MM.1S (cell line): ENCODE measurements at regions not wholly inside any gene's neighbourhood (a gene's known extent, or its start where the extent isn't known, plus 50 kb on each side); places are given as distances from the start of the nearest gene placed in this dataset.

Source experiments
- EZH2 ChIP-seq: fragments of 300-600 bp; sonication (generic); optimal IDR thresholded peaks from 2 replicates; pipeline ENCODE3; 2017; ENCODE audit warnings: low read depth, mild to moderate bottlenecking, antibody characterized with exemption, low read length, mixed read lengths
- EZH2phosphoT487 ChIP-seq: fragments of 300-600 bp; sonication (generic); IDR thresholded peaks from 2 replicates; pipeline ENCODE4 v1.6.1; 2018; ENCODE audit warnings: antibody characterized with exemption, low read length
- TF ChIP-seq, protein P1 (sequence below): fragments of 300-600 bp; sonication (generic); IDR thresholded peaks from 2 replicates; pipeline ENCODE4 v1.5.1; 2016; ENCODE audit warnings: antibody characterized with exemption, low read length, mixed read lengths

DNA sequence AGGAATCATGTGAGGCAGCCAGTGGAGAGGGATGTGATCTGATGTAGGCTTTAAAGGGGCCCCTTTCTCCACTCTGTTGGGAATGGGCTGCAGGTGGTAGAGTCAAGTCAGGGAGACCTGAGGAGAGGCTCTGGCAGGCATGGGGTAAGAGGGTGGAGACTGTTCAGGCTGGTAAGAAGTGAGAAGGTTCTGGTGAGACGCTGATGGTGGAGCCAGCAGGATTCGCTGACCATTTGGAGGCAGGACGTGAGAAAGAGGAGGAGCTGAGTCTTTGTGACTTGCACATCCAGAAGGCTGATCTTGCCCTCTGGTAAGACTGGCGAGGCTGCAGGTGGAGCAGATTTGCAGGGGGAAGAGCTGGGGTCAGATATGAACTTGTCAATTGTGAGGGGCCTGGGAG, 248.0 kb downstream of the NSG2 start:
- TF ChIP-seq, protein P1, sequence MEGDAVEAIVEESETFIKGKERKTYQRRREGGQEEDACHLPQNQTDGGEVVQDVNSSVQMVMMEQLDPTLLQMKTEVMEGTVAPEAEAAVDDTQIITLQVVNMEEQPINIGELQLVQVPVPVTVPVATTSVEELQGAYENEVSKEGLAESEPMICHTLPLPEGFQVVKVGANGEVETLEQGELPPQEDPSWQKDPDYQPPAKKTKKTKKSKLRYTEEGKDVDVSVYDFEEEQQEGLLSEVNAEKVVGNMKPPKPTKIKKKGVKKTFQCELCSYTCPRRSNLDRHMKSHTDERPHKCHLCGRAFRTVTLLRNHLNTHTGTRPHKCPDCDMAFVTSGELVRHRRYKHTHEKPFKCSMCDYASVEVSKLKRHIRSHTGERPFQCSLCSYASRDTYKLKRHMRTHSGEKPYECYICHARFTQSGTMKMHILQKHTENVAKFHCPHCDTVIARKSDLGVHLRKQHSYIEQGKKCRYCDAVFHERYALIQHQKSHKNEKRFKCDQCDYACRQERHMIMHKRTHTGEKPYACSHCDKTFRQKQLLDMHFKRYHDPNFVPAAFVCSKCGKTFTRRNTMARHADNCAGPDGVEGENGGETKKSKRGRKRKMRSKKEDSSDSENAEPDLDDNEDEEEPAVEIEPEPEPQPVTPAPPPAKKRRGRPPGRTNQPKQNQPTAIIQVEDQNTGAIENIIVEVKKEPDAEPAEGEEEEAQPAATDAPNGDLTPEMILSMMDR, result no peak
- no peak for TF ChIP-seq EZH2phosphoT487
- TF ChIP-seq EZH2, result no peak
